GM12864 (cell line): ENCODE measurements at regions not wholly inside any gene's neighbourhood (a gene's known extent, or its start where the extent isn't known, plus 50 kb on each side); places are given as distances from the start of the nearest gene placed in this dataset.

Experiments used
- DNase-seq: peaks from one replicate; pipeline ENCODE4 v3.0.0-alpha.2; 2011; ENCODE audit warnings: low read depth
- H3K4me3 ChIP-seq: 2 replicates; pipeline ENCODE4 v1.5.1; 2011; ENCODE audit warnings: mild to moderate bottlenecking, low read depth, low read length, control low read depth
- CTCF ChIP-seq: IDR thresholded peaks from 2 replicates; pipeline ENCODE4 v1.5.1; 2011; ENCODE audit warnings: low read depth, mild to moderate bottlenecking, moderate library complexity, low read length, control low read depth, inconsistent platforms; ENCODE audit errors: missing control alignments

- no peak for TF ChIP-seq CTCF
- no peak overlapping the region for H3K4me3 ChIP-seq
- DNase-seq: no peak
Observed at GRCh38 chr5:154115291-154115690, 75.2 kb upstream of the GALNT10 start.

GRCh38 chr5:154117050-154117449 is 73.5 kb upstream of the GALNT10 start:
- no peak for DNase-seq
- H3K4me3 ChIP-seq: no peak overlapping the region
- no peak for TF ChIP-seq CTCF

- no peak overlapping the region for H3K4me3 ChIP-seq
- no peak for TF ChIP-seq CTCF
- DNase-seq: no peak
Observed at GRCh38 chr5:154117930-154118329, 72.6 kb upstream of the GALNT10 start.

GRCh38 chr5:154118385-154118784 is 72.1 kb upstream of the GALNT10 start:
- H3K4me3 ChIP-seq: no peak overlapping the region
- DNase-seq: no peak
- TF ChIP-seq CTCF: no peak

- TF ChIP-seq CTCF: no peak
- DNase-seq: no peak
- H3K4me3 ChIP-seq: no peak overlapping the region
Observed at GRCh38 chr5:154118893-154119336, 71.6 kb upstream of the GALNT10 start.

GRCh38 chr5:154129013-154129412 is 61.5 kb upstream of the GALNT10 start:
- no peak for DNase-seq
- no peak for TF ChIP-seq CTCF
- H3K4me3 ChIP-seq: no peak overlapping the region

GRCh38 chr5:154129921-154130320 is 60.6 kb upstream of the GALNT10 start:
- no peak overlapping the region for H3K4me3 ChIP-seq
- DNase-seq: no peak
- TF ChIP-seq CTCF: no peak
